ENCODE measurements at regions not wholly inside any gene's neighbourhood (a gene's known extent, or its start where the extent isn't known, plus 50 kb on each side); places are given as distances from the start of the nearest gene placed in this dataset.

GRCh38 chr6:85037221-85037620, 272.8 kb upstream of the TBX18 start:
- H3K9me3 Mint-ChIP-seq, result peaks cover 10% of the 10 kb centered on the region
- ATAC-seq (ENCODE audit: low read depth), result no peak
- H3K27ac Mint-ChIP-seq, result no peak overlapping the region
- DNase-seq (ENCODE audit: low spot score in 2 of 2), result no peak
- H3K4me1 Mint-ChIP-seq, result no peaks in the 10 kb centered on the region
- H3K36me3 Mint-ChIP-seq, result no peaks in the 10 kb centered on the region
- H3K27me3 Mint-ChIP-seq, result no peaks in the 10 kb centered on the region
- H3K4me3 Mint-ChIP-seq, result no peak overlapping the region

DNA sequence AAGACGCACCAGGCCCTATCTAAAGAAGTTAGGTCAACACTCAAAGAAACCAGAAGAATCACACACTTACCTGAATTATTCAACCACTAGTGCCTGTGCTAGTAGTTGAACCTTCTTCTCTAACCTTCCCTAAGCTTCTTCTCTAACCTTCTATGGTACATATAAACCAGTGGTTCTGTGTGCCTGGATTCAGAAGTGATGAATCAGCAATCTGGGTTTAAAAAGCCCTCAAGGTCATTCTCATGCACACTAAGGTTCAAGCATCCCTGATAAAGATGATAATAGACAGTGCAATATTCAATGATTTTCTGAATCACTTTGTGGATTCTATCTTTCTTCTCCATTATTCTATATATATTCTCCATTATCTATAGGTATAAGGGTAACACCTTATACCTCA, 271.4 kb upstream of the TBX18 start:
- H3K9me3 Mint-ChIP-seq, result peaks cover 10% of the 10 kb centered on the region
- no peaks in the 10 kb centered on the region for H3K36me3 Mint-ChIP-seq
- H3K27ac Mint-ChIP-seq, result no peak overlapping the region
- H3K4me3 Mint-ChIP-seq, result no peak overlapping the region
- H3K27me3 Mint-ChIP-seq, result no peaks in the 10 kb centered on the region
- no peaks in the 10 kb centered on the region for H3K4me1 Mint-ChIP-seq
- ATAC-seq (ENCODE audit: low read depth), result no peak
- DNase-seq (ENCODE audit: low spot score in 2 of 2), result no peak

DNA sequence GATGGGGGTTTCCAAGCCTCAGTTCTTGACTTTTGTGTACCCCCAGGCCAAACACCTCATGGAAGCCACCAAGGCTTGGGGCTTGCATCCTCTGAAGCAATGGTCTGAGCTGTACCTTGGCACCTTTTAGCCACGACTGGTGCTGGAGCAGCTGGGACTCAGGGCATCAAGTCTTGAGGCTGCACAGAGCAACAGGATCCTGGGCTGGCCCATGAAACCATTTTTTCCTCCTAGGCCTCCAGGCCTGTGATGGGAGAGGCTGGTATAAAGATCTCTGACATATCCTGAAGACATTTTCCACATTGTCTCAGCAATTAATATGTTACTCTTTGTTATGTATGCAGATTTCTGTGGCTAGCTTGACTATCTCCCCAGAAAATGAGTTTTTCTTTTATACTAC, 269.1 kb upstream of the TBX18 start:
- Mint-ChIP-seq H3K36me3 (no peaks in the 10 kb centered on the region), H3K9me3 (peaks cover 10% of the 10 kb centered on the region), H3K4me3 (no peak overlapping the region), H3K27ac (no peak overlapping the region), H3K27me3 (no peaks in the 10 kb centered on the region), H3K4me1 (no peaks in the 10 kb centered on the region)
- ATAC-seq (ENCODE audit: low read depth), result no peak
- no peak for DNase-seq (ENCODE audit: low spot score in 2 of 2)

DNA sequence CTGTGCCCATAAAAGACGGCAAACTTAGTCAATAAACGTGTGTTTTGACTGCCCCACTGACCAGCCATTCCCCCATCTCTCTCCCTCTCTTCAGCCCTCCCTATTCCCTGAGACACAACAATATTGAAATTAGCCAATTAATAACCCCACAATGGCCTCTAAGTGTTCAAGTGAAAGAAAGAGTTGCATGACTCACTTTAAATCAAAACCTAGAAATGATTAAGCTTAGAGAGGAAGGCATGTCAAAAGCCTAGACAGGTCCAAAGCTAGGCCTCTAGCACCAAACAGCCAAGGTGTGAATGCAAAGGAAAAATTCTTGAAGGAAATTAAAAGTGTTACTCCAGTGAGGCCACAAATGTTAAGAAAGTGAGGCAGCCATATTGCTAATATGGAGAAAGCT, 261.6 kb upstream of the TBX18 start:
- ATAC-seq (ENCODE audit: low read depth) (no peak), DNase-seq (ENCODE audit: low spot score in 2 of 2) (no peak)
- no peaks in the 10 kb centered on the region for H3K36me3 Mint-ChIP-seq
- H3K4me3 Mint-ChIP-seq, result no peak overlapping the region
- no peaks in the 10 kb centered on the region for H3K9me3 Mint-ChIP-seq
- no peaks in the 10 kb centered on the region for H3K4me1 Mint-ChIP-seq
- H3K27me3 Mint-ChIP-seq, result no peaks in the 10 kb centered on the region
- H3K27ac Mint-ChIP-seq, result no peak overlapping the region

- no peaks in the 10 kb centered on the region for H3K27me3 Mint-ChIP-seq
- H3K36me3 Mint-ChIP-seq, result no peaks in the 10 kb centered on the region
- no peaks in the 10 kb centered on the region for H3K4me1 Mint-ChIP-seq
- H3K9me3 Mint-ChIP-seq, result no peaks in the 10 kb centered on the region
- H3K27ac Mint-ChIP-seq, result no peak overlapping the region
- no peak for DNase-seq (ENCODE audit: low spot score in 2 of 2)
- ATAC-seq (ENCODE audit: low read depth), result no peak
- no peak overlapping the region for H3K4me3 Mint-ChIP-seq
These were observed 259.3 kb upstream of the TBX18 start for GRCh38 chr6:85023721-85024120.

- ATAC-seq (ENCODE audit: low read depth), result no peak
- Mint-ChIP-seq H3K4me3 (no peak overlapping the region), H3K4me1 (no peaks in the 10 kb centered on the region), H3K27ac (no peak overlapping the region), H3K27me3 (peaks cover 4% of the 10 kb centered on the region), H3K36me3 (no peaks in the 10 kb centered on the region), H3K9me3 (no peaks in the 10 kb centered on the region)
- no peak for DNase-seq (ENCODE audit: low spot score in 2 of 2)
These were observed 253.0 kb upstream of the TBX18 start for GRCh38 chr6:85017352-85017751.

DNA sequence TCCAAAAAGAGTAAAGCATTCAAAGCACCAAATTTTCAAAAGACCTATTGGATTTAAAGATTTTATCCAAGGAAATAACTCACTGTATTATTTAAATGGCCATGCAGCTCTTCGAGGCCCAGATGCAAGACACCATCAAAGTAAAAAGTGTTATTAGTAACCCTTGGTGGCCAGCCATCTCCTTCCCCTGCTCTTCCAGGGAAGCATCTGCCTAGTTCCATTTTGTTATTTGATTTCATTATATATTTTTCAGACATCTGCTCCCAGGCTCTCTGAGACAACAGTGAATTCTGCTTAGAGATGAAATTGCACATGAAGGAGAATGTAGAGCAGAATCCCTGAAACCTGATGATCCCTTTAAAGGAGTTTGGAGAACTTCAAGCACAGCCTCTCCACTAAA, 252.3 kb upstream of the TBX18 start:
- Mint-ChIP-seq H3K36me3 (no peaks in the 10 kb centered on the region), H3K27me3 (peaks cover 4% of the 10 kb centered on the region), H3K27ac (no peak overlapping the region), H3K4me3 (no peak overlapping the region), H3K9me3 (no peaks in the 10 kb centered on the region), H3K4me1 (no peaks in the 10 kb centered on the region)
- ATAC-seq (ENCODE audit: low read depth), result no peak
- no peak for DNase-seq (ENCODE audit: low spot score in 2 of 2)

GRCh38 chr6:85015396-85015990, 251.1 kb upstream of the TBX18 start:
- DNase-seq (ENCODE audit: low spot score in 2 of 2) (no peak), ATAC-seq (ENCODE audit: low read depth) (no peak)
- no peaks in the 10 kb centered on the region for H3K36me3 Mint-ChIP-seq
- peaks cover 4% of the 10 kb centered on the region for H3K27me3 Mint-ChIP-seq
- no peak overlapping the region for H3K4me3 Mint-ChIP-seq
- no peaks in the 10 kb centered on the region for H3K9me3 Mint-ChIP-seq
- H3K27ac Mint-ChIP-seq, result no peak overlapping the region
- H3K4me1 Mint-ChIP-seq, result no peaks in the 10 kb centered on the region

DNA sequence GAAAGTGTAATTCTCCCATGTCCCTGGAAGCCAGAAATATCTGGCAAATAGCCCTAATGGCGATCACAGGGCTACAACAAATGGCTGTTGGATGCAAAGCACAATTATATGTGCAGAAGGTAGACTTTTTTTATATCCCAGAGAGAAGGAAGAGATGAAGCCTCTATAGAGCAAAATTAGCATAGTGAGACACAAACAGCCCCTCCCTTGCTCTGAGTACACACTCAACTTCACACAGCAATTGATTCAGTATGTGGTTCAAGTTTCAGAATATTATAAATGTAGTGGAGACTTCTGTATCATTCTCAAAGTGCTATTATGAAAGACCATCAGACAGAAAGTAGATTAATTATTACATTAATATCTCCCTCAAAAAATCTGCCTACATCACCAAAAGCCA, 246.5 kb upstream of the TBX18 start:
- Mint-ChIP-seq H3K4me1 (no peaks in the 10 kb centered on the region), H3K9me3 (no peaks in the 10 kb centered on the region), H3K4me3 (no peak overlapping the region), H3K27ac (no peak overlapping the region), H3K36me3 (no peaks in the 10 kb centered on the region), H3K27me3 (peaks cover 4% of the 10 kb centered on the region)
- ATAC-seq (ENCODE audit: low read depth) (no peak), DNase-seq (ENCODE audit: low spot score in 2 of 2) (no peak)

GRCh38 chr6:85008296-85009009, 244.1 kb upstream of the TBX18 start:
- no peaks in the 10 kb centered on the region for H3K27me3 Mint-ChIP-seq
- DNase-seq (ENCODE audit: low spot score in 2 of 2) (no peak), ATAC-seq (ENCODE audit: low read depth) (no peak)
- H3K27ac Mint-ChIP-seq, result no peak overlapping the region
- no peak overlapping the region for H3K4me3 Mint-ChIP-seq
- no peaks in the 10 kb centered on the region for H3K36me3 Mint-ChIP-seq
- no peaks in the 10 kb centered on the region for H3K4me1 Mint-ChIP-seq
- peaks cover 2% of the 10 kb centered on the region for H3K9me3 Mint-ChIP-seq

DNA sequence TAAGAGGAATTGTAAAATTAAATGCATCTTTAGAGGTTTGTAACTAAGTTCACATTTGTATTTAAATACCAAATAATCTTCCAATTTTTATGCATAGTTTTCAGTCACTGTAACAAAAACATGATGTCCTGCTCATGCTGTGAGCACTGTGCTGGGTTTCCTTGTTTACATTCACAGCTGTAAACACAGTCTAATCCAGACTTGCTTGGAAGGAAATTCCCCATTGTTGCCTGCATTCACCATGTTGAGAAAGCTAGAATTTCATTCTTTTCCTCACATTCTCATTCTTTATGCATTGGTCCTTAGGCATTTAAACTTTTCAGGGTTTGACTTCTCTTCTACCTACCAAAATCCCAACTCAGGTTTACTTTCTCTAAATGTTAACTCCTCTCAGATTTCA, 242.0 kb upstream of the TBX18 start:
- DNase-seq (ENCODE audit: low spot score in 2 of 2) (no peak), ATAC-seq (ENCODE audit: low read depth) (no peak)
- H3K4me3 Mint-ChIP-seq, result no peak overlapping the region
- no peak overlapping the region for H3K27ac Mint-ChIP-seq
- peaks cover 4% of the 10 kb centered on the region for H3K9me3 Mint-ChIP-seq
- H3K4me1 Mint-ChIP-seq, result no peaks in the 10 kb centered on the region
- no peaks in the 10 kb centered on the region for H3K27me3 Mint-ChIP-seq
- H3K36me3 Mint-ChIP-seq, result no peaks in the 10 kb centered on the region

GRCh38 chr6:85005494-85005893, 241.1 kb upstream of the TBX18 start:
- Mint-ChIP-seq H3K9me3 (peaks cover 4% of the 10 kb centered on the region), H3K27ac (no peak overlapping the region), H3K4me1 (no peaks in the 10 kb centered on the region), H3K4me3 (no peak overlapping the region), H3K36me3 (no peaks in the 10 kb centered on the region), H3K27me3 (no peaks in the 10 kb centered on the region)
- ATAC-seq (ENCODE audit: low read depth) (no peak), DNase-seq (ENCODE audit: low spot score in 2 of 2) (no peak)

GRCh38 chr6:85004361-85004995, 240.1 kb upstream of the TBX18 start:
- peaks cover 4% of the 10 kb centered on the region for H3K9me3 Mint-ChIP-seq
- ATAC-seq (ENCODE audit: low read depth) (no peak), DNase-seq (ENCODE audit: low spot score in 2 of 2) (no peak)
- H3K4me1 Mint-ChIP-seq, result no peaks in the 10 kb centered on the region
- H3K4me3 Mint-ChIP-seq, result no peak overlapping the region
- H3K27me3 Mint-ChIP-seq, result no peaks in the 10 kb centered on the region
- no peak overlapping the region for H3K27ac Mint-ChIP-seq
- no peaks in the 10 kb centered on the region for H3K36me3 Mint-ChIP-seq

DNA sequence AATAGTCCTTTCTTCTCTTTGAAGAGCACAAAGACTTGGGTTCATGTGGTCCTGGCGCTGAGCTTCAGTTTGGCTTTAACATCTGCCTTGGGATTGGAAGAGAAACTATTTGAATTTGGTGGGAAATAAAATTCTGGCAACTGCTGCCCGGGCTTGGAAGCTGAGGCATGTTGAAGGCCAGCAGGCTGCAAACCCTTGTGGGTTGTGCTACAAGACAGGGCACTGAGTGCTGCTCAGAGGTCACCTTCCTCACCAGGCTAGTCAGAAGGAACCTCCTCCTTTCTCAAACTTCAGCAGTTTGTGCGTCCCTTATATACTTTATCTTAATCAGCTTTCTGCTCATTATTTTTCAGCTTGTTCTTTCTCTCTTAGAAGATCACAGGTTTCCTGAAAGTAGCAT, 238.4 kb upstream of the TBX18 start:
- Mint-ChIP-seq H3K27ac (no peak overlapping the region), H3K36me3 (no peaks in the 10 kb centered on the region), H3K4me1 (no peaks in the 10 kb centered on the region), H3K9me3 (peaks cover 5% of the 10 kb centered on the region), H3K4me3 (no peak overlapping the region), H3K27me3 (no peaks in the 10 kb centered on the region)
- DNase-seq (ENCODE audit: low spot score in 2 of 2) (no peak), ATAC-seq (ENCODE audit: low read depth) (no peak)

DNA sequence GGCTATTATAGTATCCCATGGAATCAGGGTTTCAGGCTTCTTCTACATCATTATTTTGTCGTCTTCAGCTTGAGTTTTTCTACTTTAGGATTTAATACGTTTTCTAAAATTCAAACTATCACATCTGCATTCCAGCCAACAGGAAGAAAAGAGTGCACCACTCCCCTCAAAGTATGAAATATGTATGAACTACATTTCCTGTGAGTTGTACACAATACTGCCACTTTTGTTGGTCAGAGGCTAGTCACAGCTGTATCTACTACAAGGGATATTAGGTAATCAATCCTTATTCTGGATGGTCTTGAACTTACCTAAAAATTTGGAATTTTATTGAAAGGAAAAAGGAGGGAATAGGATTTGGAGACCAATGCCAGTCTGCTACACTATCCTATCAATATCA, 235.6 kb upstream of the TBX18 start:
- Mint-ChIP-seq H3K36me3 (no peaks in the 10 kb centered on the region), H3K27me3 (no peaks in the 10 kb centered on the region), H3K4me1 (no peaks in the 10 kb centered on the region), H3K27ac (no peak overlapping the region), H3K9me3 (peaks cover 7% of the 10 kb centered on the region), H3K4me3 (no peak overlapping the region)
- no peak for DNase-seq (ENCODE audit: low spot score in 2 of 2)
- no peak for ATAC-seq (ENCODE audit: low read depth)

Data from memory B cell (primary cell).